ENCODE measurements at regions not wholly inside any gene's neighbourhood (a gene's known extent, or its start where the extent isn't known, plus 50 kb on each side); places are given as distances from the start of the nearest gene placed in this dataset.

DNA sequence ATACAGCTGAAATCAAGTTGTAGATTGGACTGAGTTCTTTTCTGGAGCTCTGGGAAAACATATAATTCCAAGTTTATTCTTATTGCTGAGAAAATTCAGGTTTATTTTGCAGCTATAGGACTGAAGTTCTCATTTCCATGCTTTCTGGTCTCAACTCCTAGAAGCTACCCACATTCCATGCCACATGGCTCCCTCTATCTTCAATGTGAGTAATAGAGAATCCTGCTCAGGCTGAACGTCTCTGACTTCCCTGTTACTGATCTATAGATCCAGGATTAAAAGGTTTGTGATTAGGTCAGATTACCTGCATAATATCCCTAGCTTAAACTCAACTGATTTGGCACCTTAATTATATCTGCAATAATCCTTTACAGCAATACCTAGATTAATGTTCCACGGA is 453.8 kb upstream of the MC4R start:
- Mint-ChIP-seq H3K9me3 (no peaks in the 10 kb centered on the region), H3K27ac (no peak overlapping the region), H3K36me3 (ENCODE audit: insufficient read depth in 1 of 3, low read depth in 3 of 3) (no peaks in the 10 kb centered on the region), H3K27me3 (ENCODE audit: low read depth) (peaks cover 3% of the 10 kb centered on the region), H3K4me3 (no peak overlapping the region), H3K4me1 (no peaks in the 10 kb centered on the region)
- Histone ChIP-seq H3K14ac (ENCODE audit: insufficient read depth, low read length) (no peak overlapping the region), H3T11ph (ENCODE audit: low read length) (no peak overlapping the region), H3K9me3 (ENCODE audit: control insufficient read depth, low read depth, low read length) (no peaks in the 10 kb centered on the region), H2AK5ac (ENCODE audit: insufficient read length, low read length) (no peak overlapping the region), H4K91ac (ENCODE audit: insufficient read length, low read depth, low read length) (no peak overlapping the region), H3K27me3 (ENCODE audit: insufficient read depth, low read length) (no peaks in the 10 kb centered on the region), H3K4me1 (ENCODE audit: insufficient read depth, low read length) (no peaks in the 10 kb centered on the region), H3K9ac (ENCODE audit: extremely low read depth, insufficient read length, low read length) (no peak overlapping the region), H3K79me2 (ENCODE audit: insufficient read depth, low read length) (no peaks in the 10 kb centered on the region), H4K5ac (ENCODE audit: insufficient read length, low read depth, low read length) (no peak overlapping the region), H3K4me2 (ENCODE audit: insufficient read depth, insufficient read length, low read length) (no peak overlapping the region), H2BK120ac (ENCODE audit: low read depth, low read length, poor library complexity, severe bottlenecking) (no peak overlapping the region), H3K79me1 (ENCODE audit: insufficient read depth, low read depth, low read length, poor library complexity, severe bottlenecking) (no peaks in the 10 kb centered on the region), H3K23ac (ENCODE audit: insufficient read length, low read depth, low read length) (no peak overlapping the region), H2BK12ac (ENCODE audit: insufficient read length, low read depth, low read length) (no peak overlapping the region), H4K8ac (replicated peaks; ENCODE audit: insufficient read length, low read depth, low read length) (no peak overlapping the region), H3K18ac (ENCODE audit: insufficient read length, low read depth, low read length) (no peak overlapping the region), H2BK15ac (ENCODE audit: low read depth, low read length) (no peak overlapping the region), H3K56ac (ENCODE audit: insufficient read length, low read depth, low read length) (no peak overlapping the region), H3K4ac (ENCODE audit: low read depth, low read length) (no peak overlapping the region), H3K27ac (ENCODE audit: insufficient read length, low read depth, low read length) (no peak overlapping the region), H2BK5ac (ENCODE audit: insufficient read length, low read length) (no peak overlapping the region), H4K20me1 (ENCODE audit: control insufficient read depth, insufficient read depth, insufficient read length) (no peaks in the 10 kb centered on the region), H2AFZ (ENCODE audit: low read length) (no peak overlapping the region), H2BK20ac (ENCODE audit: low read depth, low read length, poor library complexity, severe bottlenecking) (no peak overlapping the region), H3K23me2 (ENCODE audit: insufficient read length, low read depth, low read length, poor library complexity, severe bottlenecking) (no peaks in the 10 kb centered on the region)
- TF ChIP-seq CTCF (conservative IDR thresholded peaks at IDR 0.05) = peak; percentile 62
- WGBS (ENCODE audit: extremely low coverage, insufficient read length, low lambda C conversion rate) = no CpG with 5 or more reads among the region's 2 CpGs
- DNase-seq = no peak
